Uterus (tissue), 3 donors: ENCODE measurements at regions not wholly inside any gene's neighbourhood (a gene's known extent, or its start where the extent isn't known, plus 50 kb on each side); places are given as distances from the start of the nearest gene placed in this dataset.

ENCODE experiments used
- DNase-seq, 2 donors: peaks; one replicate each; pipeline ENCODE4 v3.0.0-alpha.2; 2019 to 2020
- H3K27ac ChIP-seq, 2 donors: fragments of 200-600 bp; sonication (generic); 1 replicate in 1 of 2; 2 replicates in 1 of 2; pipeline ENCODE4 v1.5.1; 2016 to 2018
- H3K27me3 ChIP-seq, 2 donors: fragments of 200-600 bp; sonication (generic); one replicate each; pipeline ENCODE4 v1.5.1; 2018 to 2019; ENCODE audit warnings: control low read depth in 1 of 2
- H3K36me3 ChIP-seq, 2 donors: fragments of 200-600 bp; sonication (generic); one replicate each; pipeline ENCODE4 v1.5.1; 2019; ENCODE audit warnings: control low read depth in 1 of 2
- H3K4me1 ChIP-seq, 2 donors: fragments of 200-600 bp; sonication (generic); one replicate each; pipeline ENCODE4 v1.5.1; 2018 to 2019; ENCODE audit warnings: control low read depth in 1 of 2
- H3K4me3 ChIP-seq, 2 donors: fragments of 200-600 bp; sonication (generic); 1 replicate in 1 of 2; 2 replicates in 1 of 2; pipeline ENCODE4 v1.5.1; 2018 to 2019; ENCODE audit warnings: mild to moderate bottlenecking in 1 of 2
- H3K9me3 ChIP-seq, 2 donors: fragments of 200-600 bp; sonication (generic); one replicate each; pipeline ENCODE4 v1.5.1; 2019; ENCODE audit warnings: control low read depth in 1 of 2
- CTCF ChIP-seq, 4 experiments: fragments of 200-600 bp in 2 of 4; fragments of 450-650 bp in 2 of 4; sonication (generic) in 2 of 4; IDR thresholded peaks; one replicate each; pipeline ENCODE4 v1.5.1; 2016 to 2019; ENCODE audit warnings: antibody characterized with exemption in 4 of 4, mild to moderate bottlenecking in 2 of 4, moderate library complexity in 1 of 4
- POLR2A ChIP-seq, 2 donors: fragments of 450-650 bp; IDR thresholded peaks; one replicate each; pipeline ENCODE4 v1.6.1; 2016; ENCODE audit warnings: antibody characterized with exemption in 2 of 2, mild to moderate bottlenecking in 1 of 2, moderate library complexity in 1 of 2
- intact Hi-C: fragments of 100-400 bp; cut with DNase I; formaldehyde crosslinking; loops from one replicate; pipeline ENCODE4 v1.15.1; 2023; ENCODE audit warnings: low total_unique reads
- donor health status: DM: yes; HTN: yes; CAD: no.

- Histone ChIP-seq H3K36me3 (no peaks in the 10 kb centered on the region), H3K27me3 (peaks cover 0 to 3% of the 10 kb centered on the region in 2 donors), H3K4me1 (no peaks in the 10 kb centered on the region), H3K9me3 (no peaks in the 10 kb centered on the region), H3K4me3 (no peak overlapping the region), H3K27ac (no peak overlapping the region)
- DNase-seq: no peak
- TF ChIP-seq CTCF (IDR thresholded peaks at IDR 0.05): no peak
- no peak for TF ChIP-seq POLR2A (IDR thresholded peaks at IDR 0.05)
- intact Hi-C loops: no loop called here
Observed at GRCh38 chr9:75461183-75461582, 372.9 kb downstream of the OSTF1 start.

GRCh38 chr9:75462866-75463265, 374.6 kb downstream of the OSTF1 start:
- Histone ChIP-seq H3K27me3 (peaks cover 0 to 3% of the 10 kb centered on the region in 2 donors), H3K9me3 (no peaks in the 10 kb centered on the region), H3K4me3 (no peak overlapping the region), H3K27ac (no peak overlapping the region), H3K4me1 (no peaks in the 10 kb centered on the region), H3K36me3 (no peaks in the 10 kb centered on the region)
- intact Hi-C loops: no loop called here
- TF ChIP-seq CTCF (IDR thresholded peaks at IDR 0.05) (no peak), POLR2A (IDR thresholded peaks at IDR 0.05) (no peak)
- DNase-seq: no peak

- DNase-seq: no peak
- Histone ChIP-seq H3K9me3 (no peaks in the 10 kb centered on the region), H3K27me3 (no peaks in the 10 kb centered on the region), H3K36me3 (no peaks in the 10 kb centered on the region), H3K27ac (no peak overlapping the region), H3K4me3 (no peak overlapping the region), H3K4me1 (no peaks in the 10 kb centered on the region)
- TF ChIP-seq POLR2A (IDR thresholded peaks at IDR 0.05) (no peak), CTCF (IDR thresholded peaks at IDR 0.05) (no peak)
- intact Hi-C loops: no loop called here
Observed at GRCh38 chr9:75463871-75464270, 375.6 kb downstream of the OSTF1 start.

- TF ChIP-seq CTCF (IDR thresholded peaks at IDR 0.05): no peak
- TF ChIP-seq POLR2A (IDR thresholded peaks at IDR 0.05): no peak
- Histone ChIP-seq H3K4me3 (no peak overlapping the region), H3K4me1 (no peaks in the 10 kb centered on the region), H3K36me3 (no peaks in the 10 kb centered on the region), H3K27me3 (no peaks in the 10 kb centered on the region), H3K27ac (no peak overlapping the region), H3K9me3 (no peaks in the 10 kb centered on the region)
- intact Hi-C loops: no loop called here
- DNase-seq: no peak
Observed at GRCh38 chr9:75464726-75465125, 376.4 kb downstream of the OSTF1 start.

- DNase-seq: no peak
- H3K4me3 ChIP-seq: no peak overlapping the region
- no peaks in the 10 kb centered on the region for H3K27me3 ChIP-seq
- no peak overlapping the region for H3K27ac ChIP-seq
- TF ChIP-seq POLR2A (IDR thresholded peaks at IDR 0.05) (no peak), CTCF (IDR thresholded peaks at IDR 0.05) (no peak)
- no peaks in the 10 kb centered on the region for H3K36me3 ChIP-seq
- no peaks in the 10 kb centered on the region for H3K9me3 ChIP-seq
- no peaks in the 10 kb centered on the region for H3K4me1 ChIP-seq
- intact Hi-C loops: no loop called here
Observed at GRCh38 chr9:75467142-75467541, 378.8 kb downstream of the OSTF1 start.
